ENCODE measurements at regions not wholly inside any gene's neighbourhood (a gene's known extent, or its start where the extent isn't known, plus 50 kb on each side); places are given as distances from the start of the nearest gene placed in this dataset.
"Not testable (repeated sequence)": the region's sequence is repeated elsewhere in the genome, so short reads cannot be mapped to it uniquely, and the experiment has no call there.

- no peak for DNase-seq (ENCODE audit: low read depth in 2 of 2)
Observed at GRCh38 chr4:100034023-100034664, 84.1 kb upstream of the H2AZ1 start.

- no peak for DNase-seq (ENCODE audit: low read depth in 2 of 2)
Observed at GRCh38 chr4:100026066-100026465, 76.0 kb upstream of the H2AZ1 start.

- no peak for DNase-seq (ENCODE audit: low read depth in 2 of 2)
Observed at GRCh38 chr4:100023800-100024199, 73.7 kb upstream of the H2AZ1 start.

GRCh38 chr4:100022792-100023222, 72.7 kb upstream of the H2AZ1 start:
- no peak for DNase-seq (ENCODE audit: low read depth in 2 of 2)

GRCh38 chr4:100019821-100020220, 69.7 kb upstream of the H2AZ1 start:
- DNase-seq (ENCODE audit: low read depth in 2 of 2), result no peak

- DNase-seq (ENCODE audit: low read depth in 2 of 2), result no peak
Observed at GRCh38 chr4:100017637-100018310, 67.7 kb upstream of the H2AZ1 start.

GRCh38 chr4:100016191-100016590, 66.1 kb upstream of the H2AZ1 start:
- DNase-seq (ENCODE audit: low read depth in 2 of 2), result no peak

- DNase-seq (ENCODE audit: low read depth in 2 of 2), result no peak
Observed at GRCh38 chr4:100014616-100015015, 64.5 kb upstream of the H2AZ1 start.

- no peak for DNase-seq (ENCODE audit: low read depth in 2 of 2)
Observed at GRCh38 chr4:100009490-100009889, 59.4 kb upstream of the H2AZ1 start.

GRCh38 chr4:100008048-100008447, 58.0 kb upstream of the H2AZ1 start:
- DNase-seq (ENCODE audit: low read depth in 2 of 2), result no peak

GRCh38 chr4:100006161-100006560, 56.1 kb upstream of the H2AZ1 start:
- DNase-seq (ENCODE audit: low read depth in 2 of 2), result not testable (repeated sequence)
